Endothelial cell (in vitro differentiated cells): ENCODE measurements at regions not wholly inside any gene's neighbourhood (a gene's known extent, or its start where the extent isn't known, plus 50 kb on each side); places are given as distances from the start of the nearest gene placed in this dataset.
"Not testable (repeated sequence)": the region's sequence is repeated elsewhere in the genome, so short reads cannot be mapped to it uniquely, and the experiment has no call there.

Experiments
- DNase-seq: peaks from one replicate; pipeline ENCODE4 v3.0.0; 2021; ENCODE audit warnings: low spot score
- H3K27ac Mint-ChIP-seq: one replicate; pipeline ENCODE4 v1.8.0; 2021; ENCODE audit warnings: mixed read lengths, inconsistent platforms; ENCODE audit not compliant: unreplicated experiment
- H3K27me3 Mint-ChIP-seq: one replicate; pipeline ENCODE4 v1.8.0; 2021; ENCODE audit warnings: mild to moderate bottlenecking, moderate library complexity, mixed read lengths, inconsistent platforms; ENCODE audit not compliant: unreplicated experiment
- H3K36me3 Mint-ChIP-seq: one replicate; pipeline ENCODE4 v1.8.0; 2021; ENCODE audit warnings: mild to moderate bottlenecking, low read depth, mixed read lengths, inconsistent platforms; ENCODE audit not compliant: unreplicated experiment
- H3K4me1 Mint-ChIP-seq: one replicate; pipeline ENCODE4 v1.8.0; 2021; ENCODE audit warnings: mild to moderate bottlenecking, mixed read lengths, inconsistent platforms; ENCODE audit not compliant: unreplicated experiment
- H3K4me3 Mint-ChIP-seq: one replicate; pipeline ENCODE4 v1.8.0; 2021; ENCODE audit warnings: mild to moderate bottlenecking, mixed read lengths, inconsistent platforms; ENCODE audit not compliant: unreplicated experiment
- H3K9me3 Mint-ChIP-seq: one replicate; pipeline ENCODE4 v1.8.0; 2021; ENCODE audit warnings: mixed read lengths, inconsistent platforms; ENCODE audit not compliant: unreplicated experiment
- TF ChIP-seq, protein P1 (sequence below): fragments of 200-600 bp; sonication (generic); IDR thresholded peaks from one replicate; pipeline ENCODE4 v1.5.0; 2021; ENCODE audit warnings: antibody characterized with exemption; ENCODE audit not compliant: unreplicated experiment

DNA sequence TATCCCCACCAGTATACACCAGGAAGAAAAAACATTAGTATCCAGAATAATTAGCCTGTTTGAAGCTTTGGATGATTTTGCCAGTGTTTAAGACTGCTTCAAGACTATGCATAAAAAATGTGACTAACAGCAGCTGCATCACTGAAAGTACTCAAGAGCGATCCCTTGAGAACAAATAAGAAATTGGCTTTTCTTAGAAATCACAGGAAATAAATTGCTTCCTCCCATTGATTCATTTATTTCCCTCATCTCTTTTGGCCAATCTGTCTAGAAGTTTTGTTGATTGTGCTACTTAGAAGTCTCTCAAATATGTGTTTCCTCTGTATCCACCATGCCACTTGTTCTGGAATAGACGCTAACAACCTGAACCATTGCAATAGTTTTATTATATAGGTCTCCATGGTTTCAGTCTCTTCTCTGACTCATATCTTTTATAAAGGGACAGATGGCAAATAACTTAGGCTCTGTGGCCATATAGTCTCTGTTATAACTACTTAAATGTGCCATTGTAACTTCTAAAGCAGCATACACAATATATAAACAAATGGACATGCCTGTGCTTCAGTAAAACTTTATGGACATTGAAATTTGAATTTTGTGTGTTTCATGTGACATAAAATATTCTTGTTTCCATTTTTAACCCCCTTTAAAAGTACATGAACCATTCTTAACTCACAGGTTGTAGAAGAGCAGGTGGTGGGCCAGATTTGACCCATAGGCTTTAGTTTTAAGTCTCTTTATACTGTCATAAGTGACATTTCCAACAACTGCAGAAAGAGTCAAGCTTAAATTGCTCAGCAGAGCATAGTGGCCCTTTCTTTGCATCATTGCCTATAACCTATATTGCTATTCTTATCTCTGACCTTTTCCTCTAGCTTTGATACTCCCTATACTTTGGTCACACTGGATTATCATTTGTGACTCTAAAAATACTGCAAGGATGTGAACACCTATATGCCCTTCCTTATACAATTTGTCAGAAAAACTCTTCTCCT lies 123.9 kb downstream of the MC4R start:
- no peaks in the 10 kb centered on the region for H3K9me3 Mint-ChIP-seq
- H3K4me3 Mint-ChIP-seq = no peak overlapping the region
- H3K27ac Mint-ChIP-seq = no peak overlapping the region
- H3K27me3 Mint-ChIP-seq = no peaks in the 10 kb centered on the region
- TF ChIP-seq, protein P1, sequence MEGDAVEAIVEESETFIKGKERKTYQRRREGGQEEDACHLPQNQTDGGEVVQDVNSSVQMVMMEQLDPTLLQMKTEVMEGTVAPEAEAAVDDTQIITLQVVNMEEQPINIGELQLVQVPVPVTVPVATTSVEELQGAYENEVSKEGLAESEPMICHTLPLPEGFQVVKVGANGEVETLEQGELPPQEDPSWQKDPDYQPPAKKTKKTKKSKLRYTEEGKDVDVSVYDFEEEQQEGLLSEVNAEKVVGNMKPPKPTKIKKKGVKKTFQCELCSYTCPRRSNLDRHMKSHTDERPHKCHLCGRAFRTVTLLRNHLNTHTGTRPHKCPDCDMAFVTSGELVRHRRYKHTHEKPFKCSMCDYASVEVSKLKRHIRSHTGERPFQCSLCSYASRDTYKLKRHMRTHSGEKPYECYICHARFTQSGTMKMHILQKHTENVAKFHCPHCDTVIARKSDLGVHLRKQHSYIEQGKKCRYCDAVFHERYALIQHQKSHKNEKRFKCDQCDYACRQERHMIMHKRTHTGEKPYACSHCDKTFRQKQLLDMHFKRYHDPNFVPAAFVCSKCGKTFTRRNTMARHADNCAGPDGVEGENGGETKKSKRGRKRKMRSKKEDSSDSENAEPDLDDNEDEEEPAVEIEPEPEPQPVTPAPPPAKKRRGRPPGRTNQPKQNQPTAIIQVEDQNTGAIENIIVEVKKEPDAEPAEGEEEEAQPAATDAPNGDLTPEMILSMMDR = no peak
- no peak for DNase-seq
- H3K36me3 Mint-ChIP-seq = no peaks in the 10 kb centered on the region
- peaks cover 15% of the 10 kb centered on the region for H3K4me1 Mint-ChIP-seq

DNA sequence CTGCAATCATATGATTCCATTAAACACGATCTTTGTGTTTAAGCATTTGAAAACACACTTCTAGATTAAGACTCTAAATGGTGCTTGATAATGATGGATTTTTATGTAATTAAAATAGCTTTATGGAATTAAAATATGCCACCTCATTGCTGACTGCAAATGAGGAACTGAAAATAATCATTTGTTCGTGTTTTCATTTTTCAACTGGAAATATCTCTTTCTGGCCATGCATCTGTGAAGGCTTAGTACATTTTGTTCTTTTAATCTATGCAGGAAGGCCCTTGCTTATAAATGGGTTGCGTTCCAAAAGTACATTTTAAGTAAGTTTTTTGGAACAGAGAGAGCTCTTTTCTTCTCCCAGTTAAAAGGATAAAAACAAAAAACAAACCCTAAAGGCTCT lies 125.5 kb downstream of the MC4R start:
- H3K36me3 Mint-ChIP-seq = no peaks in the 10 kb centered on the region
- DNase-seq = no peak
- TF ChIP-seq, protein P1 = no peak
- no peaks in the 10 kb centered on the region for H3K9me3 Mint-ChIP-seq
- H3K27ac Mint-ChIP-seq = no peak overlapping the region
- peaks cover 15% of the 10 kb centered on the region for H3K4me1 Mint-ChIP-seq
- H3K4me3 Mint-ChIP-seq = no peak overlapping the region
- peaks cover 2% of the 10 kb centered on the region for H3K27me3 Mint-ChIP-seq

DNA sequence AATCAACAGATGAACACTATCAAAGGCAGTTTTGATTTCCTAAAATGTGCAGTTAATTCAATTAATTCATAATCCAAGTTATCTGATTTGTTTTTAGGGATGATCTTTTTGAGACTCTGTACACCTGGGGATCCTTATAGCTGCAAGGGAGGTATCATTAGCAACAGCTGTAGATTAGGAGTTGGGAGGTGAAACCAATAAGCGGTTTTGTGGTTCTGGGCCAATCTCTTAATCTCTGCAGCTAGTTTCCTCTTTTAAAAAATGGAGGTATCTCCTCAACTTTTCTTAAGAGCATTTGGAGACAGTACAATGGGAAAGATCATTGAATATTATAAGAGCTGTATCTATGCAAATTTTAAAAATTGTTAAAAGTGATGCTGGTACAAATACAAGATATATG lies 126.0 kb downstream of the MC4R start:
- Mint-ChIP-seq H3K4me3 (no peak overlapping the region), H3K27ac (no peak overlapping the region), H3K27me3 (peaks cover 2% of the 10 kb centered on the region), H3K36me3 (no peaks in the 10 kb centered on the region), H3K9me3 (no peaks in the 10 kb centered on the region), H3K4me1 (peaks cover 15% of the 10 kb centered on the region)
- DNase-seq = no peak
- TF ChIP-seq, protein P1 = no peak

DNA sequence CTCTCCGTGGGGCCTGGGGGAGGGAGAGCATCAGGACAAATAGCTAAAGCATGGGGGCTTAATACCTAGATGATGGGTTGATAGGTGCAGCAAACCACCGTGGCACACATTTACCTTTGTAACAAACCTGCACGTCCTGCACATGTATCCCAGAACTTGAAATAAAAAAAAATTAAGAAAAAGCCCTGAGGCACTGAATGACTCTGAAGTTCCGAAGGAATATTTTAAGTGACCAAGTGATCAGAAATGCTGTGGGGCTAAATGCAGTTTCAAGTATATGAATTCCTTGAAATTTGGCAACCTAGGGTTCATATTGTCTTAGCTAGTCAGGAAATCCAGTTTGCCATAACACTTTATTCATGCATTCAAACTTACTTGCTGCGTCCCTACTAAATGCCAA lies 127.5 kb downstream of the MC4R start:
- Mint-ChIP-seq H3K4me1 (peaks cover 15% of the 10 kb centered on the region), H3K4me3 (no peak overlapping the region), H3K36me3 (no peaks in the 10 kb centered on the region), H3K9me3 (no peaks in the 10 kb centered on the region), H3K27me3 (peaks cover 2% of the 10 kb centered on the region), H3K27ac (no peak overlapping the region)
- TF ChIP-seq, protein P1 = no peak
- DNase-seq = no peak

DNA sequence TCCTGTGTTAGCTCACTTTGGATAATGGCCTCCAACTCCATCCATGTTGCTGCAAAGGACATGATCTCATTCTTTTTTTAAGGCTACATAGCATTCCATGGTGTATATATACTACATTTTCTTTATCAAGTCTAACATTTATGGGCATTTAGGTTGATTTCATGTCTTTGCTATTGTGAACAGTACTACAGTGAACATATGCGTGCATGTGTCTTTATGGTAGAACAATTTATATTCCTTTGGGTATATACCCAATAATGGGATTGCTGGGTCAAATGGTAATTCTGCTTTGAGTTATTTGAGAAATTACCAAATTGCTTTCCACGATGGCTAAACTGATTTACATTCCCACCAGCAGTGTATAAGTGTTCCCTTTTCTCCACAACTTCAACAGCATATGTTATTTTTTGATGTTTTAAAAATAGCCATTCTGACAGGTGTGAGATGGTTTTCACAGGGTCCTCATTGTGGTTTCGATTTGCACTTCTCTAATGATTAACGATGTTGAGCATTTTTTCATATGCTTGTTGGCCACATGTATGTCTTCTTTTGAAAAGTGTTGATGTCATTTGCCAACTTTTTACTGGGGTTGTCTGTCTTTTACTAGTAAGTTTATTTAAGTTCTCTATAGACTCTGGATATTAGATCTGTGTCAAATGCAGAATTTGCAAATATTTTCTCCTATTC lies 133.4 kb downstream of the MC4R start:
- H3K4me3 Mint-ChIP-seq, H3K9me3 Mint-ChIP-seq, H3K27me3 Mint-ChIP-seq, H3K36me3 Mint-ChIP-seq, H3K4me1 Mint-ChIP-seq, H3K27ac Mint-ChIP-seq, DNase-seq: not testable (repeated sequence)
